ENCODE measurements at regions not wholly inside any gene's neighbourhood (a gene's known extent, or its start where the extent isn't known, plus 50 kb on each side); places are given as distances from the start of the nearest gene placed in this dataset.
A peak's percentile ranks its signal among the peaks of the same experiment; 100 is the strongest.

- no peaks in the 10 kb centered on the region for H3K4me1 ChIP-seq
- no peaks in the 10 kb centered on the region for H3K9me3 ChIP-seq
- intact Hi-C loops (cut with DNase I; ENCODE audit: low total_unique reads), result no loop called here
- DNase-seq (ENCODE audit: low spot score in 2 of 2), result no peak
- no peaks in the 10 kb centered on the region for H3K36me3 ChIP-seq
- H3K27ac ChIP-seq, result no peak overlapping the region
- H3K4me3 ChIP-seq, result no peak overlapping the region
- no peaks in the 10 kb centered on the region for H3K27me3 ChIP-seq
- TF ChIP-seq CTCF (IDR thresholded peaks at IDR 0.05) (no peak), POLR2A (IDR thresholded peaks at IDR 0.05) (no peak)
Observed at GRCh38 chr4:74524985-74525384, 80.0 kb downstream of the AREG start.

- H3K27me3 ChIP-seq, result no peaks in the 10 kb centered on the region
- no peaks in the 10 kb centered on the region for H3K36me3 ChIP-seq
- TF ChIP-seq POLR2AphosphoS5 (IDR thresholded peaks at IDR 0.05), result no peak
- no peak for TF ChIP-seq POLR2A (IDR thresholded peaks at IDR 0.05)
- no peak for TF ChIP-seq CTCF (IDR thresholded peaks at IDR 0.05)
- no peak overlapping the region for H3K27ac ChIP-seq
- H3K4me3 ChIP-seq, result no peak overlapping the region
- intact Hi-C loops (cut with DNase I; ENCODE audit: low total_unique reads), result no loop called here
- no peaks in the 10 kb centered on the region for H3K9me3 ChIP-seq
- no peak for DNase-seq (ENCODE audit: low spot score in 2 of 2)
- no peaks in the 10 kb centered on the region for H3K4me1 ChIP-seq
Observed at GRCh38 chr4:74527049-74527448, 82.1 kb downstream of the AREG start.

GRCh38 chr4:74528178-74528577 is 83.2 kb downstream of the AREG start:
- Histone ChIP-seq H3K36me3 (no peaks in the 10 kb centered on the region), H3K9me3 (no peaks in the 10 kb centered on the region), H3K4me3 (no peak overlapping the region), H3K27ac (no peak overlapping the region), H3K4me1 (no peaks in the 10 kb centered on the region), H3K27me3 (no peaks in the 10 kb centered on the region)
- intact Hi-C loops (cut with DNase I; ENCODE audit: low total_unique reads), result no loop called here
- TF ChIP-seq CTCF (IDR thresholded peaks at IDR 0.05), result no peak
- DNase-seq (ENCODE audit: low spot score in 2 of 2), result no peak

- TF ChIP-seq POLR2AphosphoS5 (IDR thresholded peaks at IDR 0.05) (no peak), POLR2A (IDR thresholded peaks at IDR 0.05) (no peak), CTCF (IDR thresholded peaks at IDR 0.05) (no peak)
- Histone ChIP-seq H3K9me3 (no peaks in the 10 kb centered on the region), H3K27me3 (no peaks in the 10 kb centered on the region), H3K4me1 (no peaks in the 10 kb centered on the region), H3K4me3 (no peak overlapping the region), H3K36me3 (no peaks in the 10 kb centered on the region), H3K27ac (peak overlapping the region; percentile 13 to 62)
- intact Hi-C loops (cut with DNase I; ENCODE audit: low total_unique reads), result no loop called here
- DNase-seq (ENCODE audit: low spot score in 2 of 2), result peak in 1 of 2 donors; percentile 34
Observed at GRCh38 chr4:74529284-74530041, 84.5 kb downstream of the AREG start.

- H3K9me3 ChIP-seq, result no peaks in the 10 kb centered on the region
- no peak overlapping the region for H3K4me3 ChIP-seq
- no peak for DNase-seq (ENCODE audit: low spot score in 2 of 2)
- H3K36me3 ChIP-seq, result no peaks in the 10 kb centered on the region
- no peak overlapping the region for H3K27ac ChIP-seq
- no peaks in the 10 kb centered on the region for H3K27me3 ChIP-seq
- intact Hi-C loops (cut with DNase I; ENCODE audit: low total_unique reads), result no loop called here
- peak in 2 of 3 donors; percentile 58 to 59 for TF ChIP-seq CTCF (IDR thresholded peaks at IDR 0.05)
- no peak for TF ChIP-seq POLR2AphosphoS5 (IDR thresholded peaks at IDR 0.05)
- H3K4me1 ChIP-seq, result no peaks in the 10 kb centered on the region
Observed at GRCh38 chr4:74531963-74532794, 87.2 kb downstream of the AREG start.

Measured in breast epithelium (tissue), 4 donors.